ENCODE measurements at regions not wholly inside any gene's neighbourhood (a gene's known extent, or its start where the extent isn't known, plus 50 kb on each side); places are given as distances from the start of the nearest gene placed in this dataset.

- TF ChIP-seq CTCF (IDR thresholded peaks at IDR 0.05) = no peak
- no peak for TF ChIP-seq POLR2A (IDR thresholded peaks at IDR 0.05)
- no peak for TF ChIP-seq POLR2AphosphoS5 (IDR thresholded peaks at IDR 0.05)
Measured at GRCh38 chr3:116905794-116906193, 196.2 kb downstream of the TUSC7 start.

Data from prostate gland (tissue), 2 donors.